GM13976 (cell line): ENCODE measurements at regions not wholly inside any gene's neighbourhood (a gene's known extent, or its start where the extent isn't known, plus 50 kb on each side); places are given as distances from the start of the nearest gene placed in this dataset.

Source experiments
- DNase-seq: peaks from one replicate; pipeline ENCODE4 v3.0.0; 2012; ENCODE audit warnings: low spot score
- in situ Hi-C: fragments of 300-500 bp; cut with MboI; formaldehyde crosslinking; loops from one replicate; pipeline ENCODE4 v1.12.0; 2022; ENCODE audit warnings: low sequenced_read_pairs, mixed read lengths, inconsistent platforms; ENCODE audit not compliant: unreplicated experiment
- TF ChIP-seq, protein P1 (sequence below): IDR thresholded peaks from 2 replicates; pipeline ENCODE4 v1.5.1; 2012; ENCODE audit warnings: borderline replicate concordance, mild to moderate bottlenecking; ENCODE audit not compliant: insufficient read depth; ENCODE audit errors: extremely low read depth, missing control alignments, control extremely low read depth

DNA sequence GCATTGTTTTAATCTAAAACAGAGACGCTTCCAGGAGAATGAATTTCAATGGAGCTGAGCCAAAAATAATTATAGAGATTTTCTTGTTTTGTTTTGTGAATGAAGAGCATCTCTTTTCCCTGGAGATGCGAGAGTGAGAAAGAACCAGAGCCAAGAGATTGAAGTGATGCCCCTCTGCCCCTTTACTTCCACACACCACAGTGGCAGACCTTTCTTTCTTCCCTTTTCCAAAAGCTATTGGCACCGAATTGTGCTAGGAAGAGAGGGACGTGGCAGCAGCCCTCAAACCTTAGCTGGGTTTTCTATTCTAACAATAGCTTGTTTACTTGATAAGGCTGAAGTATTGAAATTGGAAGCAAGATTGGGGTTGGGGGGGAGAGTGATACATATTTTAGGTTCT, 133.0 kb upstream of the TMEM161B start:
- DNase-seq = no peak
- in situ Hi-C loops = no loop called here
- TF ChIP-seq, protein P1, sequence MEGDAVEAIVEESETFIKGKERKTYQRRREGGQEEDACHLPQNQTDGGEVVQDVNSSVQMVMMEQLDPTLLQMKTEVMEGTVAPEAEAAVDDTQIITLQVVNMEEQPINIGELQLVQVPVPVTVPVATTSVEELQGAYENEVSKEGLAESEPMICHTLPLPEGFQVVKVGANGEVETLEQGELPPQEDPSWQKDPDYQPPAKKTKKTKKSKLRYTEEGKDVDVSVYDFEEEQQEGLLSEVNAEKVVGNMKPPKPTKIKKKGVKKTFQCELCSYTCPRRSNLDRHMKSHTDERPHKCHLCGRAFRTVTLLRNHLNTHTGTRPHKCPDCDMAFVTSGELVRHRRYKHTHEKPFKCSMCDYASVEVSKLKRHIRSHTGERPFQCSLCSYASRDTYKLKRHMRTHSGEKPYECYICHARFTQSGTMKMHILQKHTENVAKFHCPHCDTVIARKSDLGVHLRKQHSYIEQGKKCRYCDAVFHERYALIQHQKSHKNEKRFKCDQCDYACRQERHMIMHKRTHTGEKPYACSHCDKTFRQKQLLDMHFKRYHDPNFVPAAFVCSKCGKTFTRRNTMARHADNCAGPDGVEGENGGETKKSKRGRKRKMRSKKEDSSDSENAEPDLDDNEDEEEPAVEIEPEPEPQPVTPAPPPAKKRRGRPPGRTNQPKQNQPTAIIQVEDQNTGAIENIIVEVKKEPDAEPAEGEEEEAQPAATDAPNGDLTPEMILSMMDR = no peak

DNA sequence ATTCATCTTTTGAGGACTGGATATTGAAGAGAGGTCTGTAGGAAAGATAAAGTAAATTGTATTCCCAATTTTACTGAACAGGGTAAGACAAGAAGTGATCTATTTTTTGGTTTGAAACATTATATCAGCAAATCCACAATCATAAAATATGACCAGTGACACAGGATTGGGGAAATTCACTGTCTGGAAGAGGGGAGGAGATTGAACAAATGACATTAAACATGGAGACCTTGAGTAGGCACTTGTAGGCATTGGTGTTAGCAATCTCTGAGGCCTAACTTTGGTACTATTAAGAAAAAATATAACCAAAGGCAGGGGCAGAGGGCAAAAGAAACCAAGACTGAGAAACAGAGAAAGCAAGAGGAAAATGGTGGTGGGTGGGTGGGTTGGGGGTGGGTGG, 132.6 kb upstream of the TMEM161B start:
- in situ Hi-C loops = no loop called here
- DNase-seq = no peak
- TF ChIP-seq, protein P1 = no peak

DNA sequence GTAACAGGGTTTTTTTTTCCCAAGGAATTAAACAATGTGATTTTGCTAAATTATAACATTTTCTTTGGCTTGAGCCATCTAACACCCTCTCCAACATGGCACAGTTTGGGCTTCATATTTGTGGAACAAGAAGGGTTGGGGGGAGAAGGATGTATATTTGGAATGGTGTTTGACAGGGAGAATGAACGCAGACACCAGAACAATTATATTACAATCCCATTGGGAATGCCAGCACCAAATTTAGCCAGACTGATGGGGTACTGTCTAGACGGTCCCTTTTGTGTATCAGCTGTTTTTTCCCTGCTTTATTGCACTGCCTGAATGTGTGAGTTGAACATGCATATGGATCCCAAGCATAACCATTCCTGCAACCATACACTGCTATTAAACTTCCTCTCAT, 130.9 kb upstream of the TMEM161B start:
- in situ Hi-C loops = no loop called here

DNA sequence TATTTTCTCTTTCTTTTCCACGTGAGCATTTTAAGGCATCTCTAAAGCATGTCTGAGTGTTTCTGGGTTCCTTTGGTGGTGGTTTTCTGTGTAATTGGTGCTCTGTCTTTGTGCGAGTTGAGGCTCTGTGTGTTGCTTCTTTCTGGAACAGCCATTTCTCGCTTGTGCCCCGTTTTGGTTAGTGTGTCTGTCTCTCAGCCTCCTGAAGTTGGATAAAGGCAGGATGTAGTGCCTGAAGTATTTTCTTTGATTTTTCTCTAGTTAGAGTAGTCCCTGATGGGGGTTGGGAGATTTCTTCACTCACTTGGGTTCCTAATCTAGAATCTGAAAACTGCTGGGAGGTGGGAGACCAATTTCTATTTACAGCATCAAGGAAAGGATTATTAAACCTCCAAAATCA, 129.7 kb upstream of the TMEM161B start:
- in situ Hi-C loops = no loop called here
- DNase-seq = no peak
- TF ChIP-seq, protein P1 = no peak

More for the DNA sequence above, 130.9 kb upstream of the TMEM161B start:
- TF ChIP-seq, protein P1 = no peak
- no peak for DNase-seq

DNA sequence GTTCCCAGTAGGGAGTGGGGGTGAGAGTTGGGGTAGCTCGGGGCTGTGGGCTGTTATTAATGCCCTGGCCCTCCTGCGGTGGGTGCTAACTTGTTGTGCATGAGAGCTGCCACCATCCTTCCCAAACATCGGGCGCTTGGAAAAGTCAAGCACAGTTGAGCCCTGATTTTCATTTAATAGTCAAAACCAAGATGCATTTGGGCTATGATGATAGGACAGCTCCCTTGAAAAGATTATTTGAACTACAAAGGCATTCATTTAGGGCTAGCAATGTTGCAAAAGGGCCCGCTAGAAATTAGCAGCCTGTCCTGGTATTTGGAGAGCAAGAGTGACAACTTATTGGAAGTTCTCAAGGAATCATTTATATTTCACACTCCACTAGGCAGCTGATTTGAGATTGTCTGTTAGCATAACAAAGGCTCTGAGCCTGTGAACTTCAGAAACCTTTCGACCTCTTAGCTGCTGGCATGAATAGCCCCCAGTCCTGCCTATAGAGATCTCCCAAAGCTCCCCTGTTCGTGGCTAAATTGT, 128.2 kb upstream of the TMEM161B start:
- DNase-seq = no peak
- in situ Hi-C loops = no loop called here
- TF ChIP-seq, protein P1 = no peak

DNA sequence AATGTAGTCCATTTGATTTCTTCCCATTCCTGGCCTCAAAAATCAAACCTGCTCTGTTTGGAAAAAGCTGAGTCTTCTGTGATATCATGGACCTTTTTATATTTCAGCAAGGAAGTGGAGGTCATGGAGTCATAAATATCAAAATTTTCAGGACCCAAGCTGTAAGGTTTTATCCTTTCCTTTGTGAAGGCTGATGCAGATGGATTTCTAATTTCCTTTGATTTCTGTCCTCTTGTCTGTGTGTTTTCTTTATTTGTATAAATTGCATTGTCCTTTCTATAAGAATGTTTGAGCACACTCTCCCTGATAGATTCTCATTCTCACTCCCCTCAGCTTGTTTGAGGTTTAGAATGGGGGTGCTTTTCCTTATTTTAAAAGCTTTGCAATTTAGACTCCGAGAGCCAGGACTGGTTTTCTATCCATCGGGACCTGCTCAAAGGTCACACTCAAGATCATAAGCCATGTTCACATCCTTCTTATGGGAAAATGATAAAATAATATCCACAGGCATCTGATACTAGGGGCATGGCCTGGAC, 127.4 kb upstream of the TMEM161B start:
- in situ Hi-C loops = no loop called here
- TF ChIP-seq, protein P1 = no peak
- no peak for DNase-seq
